ENCODE measurements at regions not wholly inside any gene's neighbourhood (a gene's known extent, or its start where the extent isn't known, plus 50 kb on each side); places are given as distances from the start of the nearest gene placed in this dataset.

DNA sequence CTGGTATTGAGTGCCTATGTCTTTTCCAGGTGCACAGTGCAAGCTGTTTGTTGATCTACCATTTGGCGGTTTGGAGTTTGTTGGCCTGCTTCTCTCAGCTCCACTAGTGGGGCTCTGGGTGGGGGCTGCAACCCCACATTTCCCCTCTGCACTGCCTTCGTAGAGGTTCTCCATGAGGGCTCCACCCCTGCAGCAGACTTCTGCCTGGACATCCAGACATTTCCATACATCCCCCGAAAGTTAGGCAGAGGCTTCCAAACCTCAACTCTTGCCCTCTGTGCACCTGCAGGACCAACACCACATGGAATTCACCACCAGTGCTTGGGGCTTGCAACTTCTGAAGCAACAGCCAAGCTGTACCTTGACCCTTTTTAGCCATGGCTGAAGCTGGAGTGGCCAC lies 1024.1 kb downstream of the TMTC2 start:
- no peaks in the 10 kb centered on the region for H3K79me2 ChIP-seq (ENCODE audit: insufficient read depth, low read length)
- Mint-ChIP-seq H3K27me3 (ENCODE audit: low read depth in 3 of 3) (peaks cover 0 to 2% (median 0%) of the 10 kb centered on the region in 3 donors), H3K4me1 (no peaks in the 10 kb centered on the region), H3K36me3 (no peaks in the 10 kb centered on the region), H3K27ac (no peak overlapping the region), H3K4me3 (no peak overlapping the region), H3K9me3 (peaks cover 2 to 25% (median 15%) of the 10 kb centered on the region in 7 donors)
- no peaks in the 10 kb centered on the region for H3K36me3 ChIP-seq (replicated peaks in 1 of 2; ENCODE audit: control insufficient read depth in 1 of 2, insufficient read depth in 2 of 2, low read length in 2 of 2)
- no peak overlapping the region for H3K9ac ChIP-seq (ENCODE audit: insufficient read depth, low read length, poor library complexity, severe bottlenecking)
- DNase-seq: no peak
- H3K4me3 ChIP-seq (replicated peaks in 1 of 3; ENCODE audit: low read depth in 2 of 3, low read length in 3 of 3): no peak overlapping the region
- H3K4me1 ChIP-seq (ENCODE audit: control insufficient read depth in 1 of 2, insufficient read depth in 2 of 2, low read length in 2 of 2): no peaks in the 10 kb centered on the region
- intact Hi-C loops (cut with micrococcal nuclease): no loop called here
- TF ChIP-seq, protein P1, sequence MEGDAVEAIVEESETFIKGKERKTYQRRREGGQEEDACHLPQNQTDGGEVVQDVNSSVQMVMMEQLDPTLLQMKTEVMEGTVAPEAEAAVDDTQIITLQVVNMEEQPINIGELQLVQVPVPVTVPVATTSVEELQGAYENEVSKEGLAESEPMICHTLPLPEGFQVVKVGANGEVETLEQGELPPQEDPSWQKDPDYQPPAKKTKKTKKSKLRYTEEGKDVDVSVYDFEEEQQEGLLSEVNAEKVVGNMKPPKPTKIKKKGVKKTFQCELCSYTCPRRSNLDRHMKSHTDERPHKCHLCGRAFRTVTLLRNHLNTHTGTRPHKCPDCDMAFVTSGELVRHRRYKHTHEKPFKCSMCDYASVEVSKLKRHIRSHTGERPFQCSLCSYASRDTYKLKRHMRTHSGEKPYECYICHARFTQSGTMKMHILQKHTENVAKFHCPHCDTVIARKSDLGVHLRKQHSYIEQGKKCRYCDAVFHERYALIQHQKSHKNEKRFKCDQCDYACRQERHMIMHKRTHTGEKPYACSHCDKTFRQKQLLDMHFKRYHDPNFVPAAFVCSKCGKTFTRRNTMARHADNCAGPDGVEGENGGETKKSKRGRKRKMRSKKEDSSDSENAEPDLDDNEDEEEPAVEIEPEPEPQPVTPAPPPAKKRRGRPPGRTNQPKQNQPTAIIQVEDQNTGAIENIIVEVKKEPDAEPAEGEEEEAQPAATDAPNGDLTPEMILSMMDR (IDR thresholded peaks at IDR 0.05): no peak
- H3K9me3 ChIP-seq (replicated peaks in 1 of 2; ENCODE audit: control insufficient read depth in 1 of 2, insufficient read depth in 1 of 2, low read length in 2 of 2): peaks cover 18 to 27% of the 10 kb centered on the region in 2 donors
- no peaks in the 10 kb centered on the region for H3K27me3 ChIP-seq (ENCODE audit: control insufficient read depth in 2 of 2, insufficient read depth in 2 of 2, low read length in 2 of 2)
- H3K27ac ChIP-seq (ENCODE audit: low read depth in 1 of 2, low read length in 2 of 2): no peak overlapping the region
- WGBS (ENCODE audit: insufficient coverage): 93% methylated on average over 3 of the region's 3 CpGs
- no peak overlapping the region for H3K4me2 ChIP-seq (replicated peaks; ENCODE audit: extremely low read depth, low read length, poor library complexity, severe bottlenecking)
- no peaks in the 10 kb centered on the region for H4K20me1 ChIP-seq (ENCODE audit: insufficient read depth, low read length)
- no peak overlapping the region for H2AFZ ChIP-seq (ENCODE audit: insufficient read depth, low read depth, low read length, poor library complexity, severe bottlenecking)

DNA sequence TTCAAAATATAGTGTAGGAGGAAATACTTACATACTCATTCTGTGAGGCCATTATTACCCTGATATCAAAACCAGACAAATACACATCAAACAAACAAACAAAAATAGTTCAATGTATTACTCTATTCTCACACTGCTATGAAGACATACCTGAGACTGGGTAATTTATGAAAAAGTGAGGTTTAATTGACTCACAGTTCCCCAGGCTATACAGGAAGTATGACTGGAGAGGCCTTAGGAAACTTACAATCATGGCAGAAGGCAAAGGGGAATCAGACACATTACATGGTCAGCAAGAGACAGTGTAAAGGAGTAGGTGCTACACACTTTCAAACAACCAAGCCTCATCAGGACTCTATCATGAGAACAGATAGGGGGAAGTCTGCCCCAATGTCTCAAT lies 1023.2 kb downstream of the TMTC2 start:
- Mint-ChIP-seq H3K9me3 (peaks cover 2 to 33% (median 16%) of the 10 kb centered on the region in 7 donors), H3K27me3 (ENCODE audit: low read depth in 3 of 3) (peaks cover 0 to 2% (median 0%) of the 10 kb centered on the region in 3 donors), H3K4me1 (no peaks in the 10 kb centered on the region), H3K36me3 (no peaks in the 10 kb centered on the region), H3K27ac (no peak overlapping the region), H3K4me3 (no peak overlapping the region)
- intact Hi-C loops (cut with micrococcal nuclease): no loop called here
- Histone ChIP-seq H3K9ac (ENCODE audit: insufficient read depth, low read length, poor library complexity, severe bottlenecking) (no peak overlapping the region), H3K4me1 (ENCODE audit: control insufficient read depth in 1 of 2, insufficient read depth in 2 of 2, low read length in 2 of 2) (no peaks in the 10 kb centered on the region), H3K9me3 (replicated peaks in 1 of 2; ENCODE audit: control insufficient read depth in 1 of 2, insufficient read depth in 1 of 2, low read length in 2 of 2) (peaks cover 27 to 31% of the 10 kb centered on the region in 2 donors), H4K20me1 (ENCODE audit: insufficient read depth, low read length) (no peaks in the 10 kb centered on the region), H3K79me2 (ENCODE audit: insufficient read depth, low read length) (no peaks in the 10 kb centered on the region), H3K4me3 (replicated peaks in 1 of 3; ENCODE audit: low read depth in 2 of 3, low read length in 3 of 3) (no peak overlapping the region), H2AFZ (ENCODE audit: insufficient read depth, low read depth, low read length, poor library complexity, severe bottlenecking) (no peak overlapping the region), H3K27ac (ENCODE audit: low read depth in 1 of 2, low read length in 2 of 2) (no peak overlapping the region), H3K4me2 (replicated peaks; ENCODE audit: extremely low read depth, low read length, poor library complexity, severe bottlenecking) (no peak overlapping the region), H3K27me3 (ENCODE audit: control insufficient read depth in 2 of 2, insufficient read depth in 2 of 2, low read length in 2 of 2) (no peaks in the 10 kb centered on the region), H3K36me3 (replicated peaks in 1 of 2; ENCODE audit: control insufficient read depth in 1 of 2, insufficient read depth in 2 of 2, low read length in 2 of 2) (no peaks in the 10 kb centered on the region)
- TF ChIP-seq, protein P1 (IDR thresholded peaks at IDR 0.05): no peak
- DNase-seq: no peak

Measured in CD14-positive monocyte (primary cell).